Stimulated activated CD8-positive, alpha-beta memory T cell treated with anti-CD3 and anti-CD28 coated beads, Interleukin-4, amount 100 ng/mL, for 24 hours (primary cell): ENCODE measurements at regions not wholly inside any gene's neighbourhood (a gene's known extent, or its start where the extent isn't known, plus 50 kb on each side); places are given as distances from the start of the nearest gene placed in this dataset.

Experiments used
- DNase-seq: peaks from one replicate; pipeline ENCODE4 v3.0.0-alpha.2; 2020; ENCODE audit warnings: low read depth

- DNase-seq = no peak
Measured at GRCh38 chr5:165104611-165105010, 1599.2 kb downstream of the MAT2B start.

GRCh38 chr5:165108809-165109208 lies 1603.4 kb downstream of the MAT2B start:
- no peak for DNase-seq

GRCh38 chr5:165119175-165119574 lies 1613.8 kb downstream of the MAT2B start:
- no peak for DNase-seq

- DNase-seq = no peak
Measured at GRCh38 chr5:165126598-165126997, 1621.2 kb downstream of the MAT2B start.

- no peak for DNase-seq
Measured at GRCh38 chr5:165127941-165128340, 1622.5 kb downstream of the MAT2B start.

- DNase-seq = no peak
Measured at GRCh38 chr5:165130656-165131055, 1625.2 kb downstream of the MAT2B start.

GRCh38 chr5:165134155-165134554 lies 1628.7 kb downstream of the MAT2B start:
- no peak for DNase-seq

GRCh38 chr5:165135565-165135964 lies 1630.1 kb downstream of the MAT2B start:
- no peak for DNase-seq

- DNase-seq = no peak
Measured at GRCh38 chr5:165137701-165138100, 1632.3 kb downstream of the MAT2B start.

GRCh38 chr5:165138236-165138635 lies 1632.8 kb downstream of the MAT2B start:
- DNase-seq = no peak

GRCh38 chr5:165139262-165139661 lies 1633.8 kb downstream of the MAT2B start:
- DNase-seq = no peak

GRCh38 chr5:165139721-165140120 lies 1634.3 kb downstream of the MAT2B start:
- no peak for DNase-seq

GRCh38 chr5:165143741-165144140 lies 1638.3 kb downstream of the MAT2B start:
- no peak for DNase-seq

GRCh38 chr5:165149431-165149830 lies 1644.0 kb downstream of the MAT2B start:
- DNase-seq = no peak

- DNase-seq = no peak
Measured at GRCh38 chr5:165152058-165152457, 1646.6 kb downstream of the MAT2B start.

- no peak for DNase-seq
Measured at GRCh38 chr5:165157219-165157618, 1651.8 kb downstream of the MAT2B start.

GRCh38 chr5:165161204-165161603 lies 1655.8 kb downstream of the MAT2B start:
- DNase-seq = no peak

- no peak for DNase-seq
Measured at GRCh38 chr5:165163861-165164260, 1658.4 kb downstream of the MAT2B start.

GRCh38 chr5:165173651-165174050 lies 1668.2 kb downstream of the MAT2B start:
- DNase-seq = no peak

GRCh38 chr5:165175041-165175440 lies 1669.6 kb downstream of the MAT2B start:
- DNase-seq = no peak

GRCh38 chr5:165184183-165184582 lies 1678.8 kb downstream of the MAT2B start:
- no peak for DNase-seq

- DNase-seq = no peak
Measured at GRCh38 chr5:165185716-165186115, 1680.3 kb downstream of the MAT2B start.

- no peak for DNase-seq
Measured at GRCh38 chr5:165187815-165188214, 1682.4 kb downstream of the MAT2B start.

GRCh38 chr5:165188556-165189175 lies 1683.2 kb downstream of the MAT2B start:
- no peak for DNase-seq

- no peak for DNase-seq
Measured at GRCh38 chr5:165196961-165197360, 1691.5 kb downstream of the MAT2B start.
